ENCODE measurements at regions not wholly inside any gene's neighbourhood (a gene's known extent, or its start where the extent isn't known, plus 50 kb on each side); places are given as distances from the start of the nearest gene placed in this dataset.
A peak's percentile ranks its signal among the peaks of the same experiment; 100 is the strongest.

DNA sequence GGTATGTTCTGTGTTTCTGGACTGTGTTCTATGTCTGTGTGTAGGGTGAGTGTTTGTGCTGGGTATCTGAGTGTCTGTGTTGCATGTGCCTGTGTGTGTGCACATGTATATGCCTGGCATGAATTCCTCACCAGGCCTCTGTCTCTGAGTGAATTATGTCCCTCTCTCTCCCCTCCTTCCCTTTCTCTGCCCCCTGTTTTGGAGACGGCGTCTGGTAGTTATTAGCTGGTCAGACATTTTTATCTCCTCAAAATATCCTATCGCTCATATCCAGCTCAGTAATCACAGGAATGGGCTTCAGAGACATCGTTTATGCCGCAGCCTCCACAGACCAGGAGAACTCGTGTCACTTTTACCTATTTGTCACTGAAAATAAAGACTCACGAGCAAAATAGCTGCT is 483.2 kb upstream of the BRINP1 start:
- no peaks in the 10 kb centered on the region for H3K9me3 ChIP-seq (ENCODE audit: control insufficient read depth, low read length)
- no peaks in the 10 kb centered on the region for H3K36me3 ChIP-seq (ENCODE audit: control insufficient read depth in 1 of 2, insufficient read depth in 2 of 2, low read length in 1 of 2)
- H3K4me3 ChIP-seq (ENCODE audit: low read length in 2 of 2) = no peak overlapping the region
- 36 to 41% methylated on average over 7 of the region's 7 CpGs for WGBS, 2 donors
- no peak overlapping the region for H3K27ac ChIP-seq (ENCODE audit: low read depth in 1 of 2, low read length in 2 of 2)
- no peaks in the 10 kb centered on the region for H3K27me3 ChIP-seq (ENCODE audit: control insufficient read depth in 1 of 2, insufficient read depth in 2 of 2, low read length in 1 of 2)
- H3K4me1 ChIP-seq (ENCODE audit: control insufficient read depth in 1 of 2, insufficient read depth in 2 of 2, low read length in 2 of 2) = no peaks in the 10 kb centered on the region
- ATAC-seq (ENCODE audit: low FRiP score) (no peak), DNase-seq (no peak)
- intact Hi-C loops (cut with DNase I) = no loop called here

DNA sequence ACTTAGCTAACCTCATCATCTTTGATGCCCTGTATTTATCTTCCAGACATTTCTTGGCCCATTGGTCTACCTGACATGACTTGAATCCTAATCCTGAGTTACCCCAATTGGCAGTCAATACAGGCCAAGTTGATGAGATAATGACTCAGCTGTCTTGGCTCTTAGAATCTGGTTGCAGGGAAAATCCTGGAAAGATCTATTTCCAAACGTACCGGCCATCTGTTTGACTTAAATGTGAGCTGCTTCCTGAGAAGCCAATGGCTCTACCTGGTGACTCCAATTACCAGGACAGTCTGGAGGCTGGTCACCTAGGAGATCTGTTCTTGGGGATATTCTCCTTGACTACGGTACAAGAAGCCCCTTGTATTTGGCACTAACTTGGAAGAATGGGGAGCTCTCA is 475.2 kb upstream of the BRINP1 start:
- Histone ChIP-seq H3K9me3 (ENCODE audit: control insufficient read depth, low read length) (peaks cover 4% of the 10 kb centered on the region), H3K27me3 (ENCODE audit: control insufficient read depth in 1 of 2, insufficient read depth in 2 of 2, low read length in 1 of 2) (no peaks in the 10 kb centered on the region), H3K27ac (ENCODE audit: low read depth in 1 of 2, low read length in 2 of 2) (no peak overlapping the region), H3K4me1 (ENCODE audit: control insufficient read depth in 1 of 2, insufficient read depth in 2 of 2, low read length in 2 of 2) (peaks cover 2 to 4% of the 10 kb centered on the region in 2 donors), H3K36me3 (ENCODE audit: control insufficient read depth in 1 of 2, insufficient read depth in 2 of 2, low read length in 1 of 2) (no peaks in the 10 kb centered on the region), H3K4me3 (ENCODE audit: low read length in 2 of 2) (no peak overlapping the region)
- intact Hi-C loops (cut with DNase I) = no loop called here
- no peak for ATAC-seq (ENCODE audit: low FRiP score)
- DNase-seq = no peak
- 54 to 57% methylated on average over 3 of the region's 3 CpGs for WGBS, 2 donors

DNA sequence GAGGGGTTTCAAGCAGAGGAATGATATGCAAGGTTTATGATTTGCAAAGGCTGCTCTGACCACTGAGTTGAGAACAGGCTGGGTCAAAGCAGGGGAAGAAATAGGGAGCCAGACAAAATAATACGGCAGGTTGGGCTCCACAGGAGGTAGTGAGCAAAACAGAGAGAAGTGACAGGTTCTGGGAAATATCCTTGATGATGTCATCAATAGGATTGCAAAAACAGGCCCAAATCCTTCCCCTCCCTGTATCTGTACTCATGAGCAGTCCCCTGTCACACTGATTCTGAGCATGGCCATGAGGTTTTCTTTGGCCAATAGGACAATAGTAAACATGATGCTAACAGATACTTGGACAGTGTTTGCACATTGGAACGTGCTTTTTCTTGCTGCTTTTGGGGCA is 471.8 kb upstream of the BRINP1 start:
- H3K4me1 ChIP-seq (ENCODE audit: control insufficient read depth in 1 of 2, insufficient read depth in 2 of 2, low read length in 2 of 2) = peaks cover 2 to 4% of the 10 kb centered on the region in 2 donors
- WGBS, 2 donors = 19 to 27% methylated on average over 2 of the region's 2 CpGs
- H3K27me3 ChIP-seq (ENCODE audit: control insufficient read depth in 1 of 2, insufficient read depth in 2 of 2, low read length in 1 of 2) = no peaks in the 10 kb centered on the region
- ATAC-seq (ENCODE audit: low FRiP score) (no peak), DNase-seq (no peak)
- no peak overlapping the region for H3K4me3 ChIP-seq (ENCODE audit: low read length in 2 of 2)
- no peak overlapping the region for H3K27ac ChIP-seq (ENCODE audit: low read depth in 1 of 2, low read length in 2 of 2)
- no peaks in the 10 kb centered on the region for H3K9me3 ChIP-seq (ENCODE audit: control insufficient read depth, low read length)
- intact Hi-C loops (cut with DNase I) = no loop called here
- H3K36me3 ChIP-seq (ENCODE audit: control insufficient read depth in 1 of 2, insufficient read depth in 2 of 2, low read length in 1 of 2) = no peaks in the 10 kb centered on the region

DNA sequence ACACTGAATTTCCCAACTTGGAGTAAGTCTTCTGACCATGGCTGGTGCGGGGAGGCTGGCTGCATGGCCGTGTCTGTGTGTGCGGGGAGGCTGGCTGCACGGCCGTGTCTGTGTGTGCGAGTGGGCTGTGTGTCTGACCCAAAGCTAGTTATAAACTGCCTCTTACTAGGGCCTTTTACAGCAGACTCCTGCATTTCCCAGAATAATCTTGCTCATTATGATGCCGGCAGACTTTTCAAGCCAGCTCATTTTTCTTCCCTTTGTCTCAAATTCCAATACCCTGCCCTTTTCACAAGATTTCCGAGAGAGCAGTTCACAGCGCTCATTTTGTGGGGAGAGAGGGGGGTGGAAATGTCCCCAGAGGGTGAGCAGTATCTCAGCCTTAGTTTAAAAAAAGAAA is 470.7 kb upstream of the BRINP1 start:
- ATAC-seq (ENCODE audit: low FRiP score) = no peak
- Histone ChIP-seq H3K36me3 (ENCODE audit: control insufficient read depth in 1 of 2, insufficient read depth in 2 of 2, low read length in 1 of 2) (no peaks in the 10 kb centered on the region), H3K9me3 (ENCODE audit: control insufficient read depth, low read length) (no peaks in the 10 kb centered on the region), H3K27ac (ENCODE audit: low read depth in 1 of 2, low read length in 2 of 2) (no peak overlapping the region), H3K27me3 (ENCODE audit: control insufficient read depth in 1 of 2, insufficient read depth in 2 of 2, low read length in 1 of 2) (no peaks in the 10 kb centered on the region), H3K4me1 (ENCODE audit: control insufficient read depth in 1 of 2, insufficient read depth in 2 of 2, low read length in 2 of 2) (peaks cover 2 to 4% of the 10 kb centered on the region in 2 donors), H3K4me3 (ENCODE audit: low read length in 2 of 2) (no peak overlapping the region)
- DNase-seq = peak in 1 of 2 donors; percentile 59
- intact Hi-C loops (cut with DNase I) = no loop called here
- WGBS, 2 donors = 4 to 12% methylated on average over 9 of the region's 9 CpGs

DNA sequence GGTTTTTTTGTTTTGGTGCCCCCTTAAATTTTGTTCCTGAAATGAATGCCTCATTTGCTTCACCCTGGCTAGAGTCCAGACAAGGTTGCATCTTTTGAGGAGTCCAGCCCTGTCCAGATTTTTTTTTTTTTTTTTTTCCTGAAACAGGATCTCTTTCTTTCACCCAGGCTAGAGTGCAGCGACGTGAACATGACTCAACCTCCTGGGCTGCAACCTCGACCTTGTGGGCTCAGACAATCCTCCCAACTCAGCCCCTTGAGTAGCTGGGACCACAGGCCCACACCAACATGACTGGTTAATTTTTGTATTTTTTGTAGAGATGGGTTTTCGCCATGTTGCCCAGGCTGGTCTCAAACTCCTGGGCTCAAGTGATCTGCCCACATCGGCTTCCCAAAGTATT is 469.0 kb upstream of the BRINP1 start:
- DNase-seq (no peak), ATAC-seq (ENCODE audit: low FRiP score) (no peak)
- H3K27ac ChIP-seq (ENCODE audit: low read depth in 1 of 2, low read length in 2 of 2) = no peak overlapping the region
- intact Hi-C loops (cut with DNase I) = no loop called here
- no peaks in the 10 kb centered on the region for H3K36me3 ChIP-seq (ENCODE audit: control insufficient read depth in 1 of 2, insufficient read depth in 2 of 2, low read length in 1 of 2)
- no peaks in the 10 kb centered on the region for H3K9me3 ChIP-seq (ENCODE audit: control insufficient read depth, low read length)
- H3K27me3 ChIP-seq (ENCODE audit: control insufficient read depth in 1 of 2, insufficient read depth in 2 of 2, low read length in 1 of 2) = no peaks in the 10 kb centered on the region
- WGBS, 2 donors = 94 to 98% methylated on average over 5 of the region's 5 CpGs
- H3K4me3 ChIP-seq (ENCODE audit: low read length in 2 of 2) = no peak overlapping the region
- peaks cover 2 to 4% of the 10 kb centered on the region in 2 donors for H3K4me1 ChIP-seq (ENCODE audit: control insufficient read depth in 1 of 2, insufficient read depth in 2 of 2, low read length in 2 of 2)

DNA sequence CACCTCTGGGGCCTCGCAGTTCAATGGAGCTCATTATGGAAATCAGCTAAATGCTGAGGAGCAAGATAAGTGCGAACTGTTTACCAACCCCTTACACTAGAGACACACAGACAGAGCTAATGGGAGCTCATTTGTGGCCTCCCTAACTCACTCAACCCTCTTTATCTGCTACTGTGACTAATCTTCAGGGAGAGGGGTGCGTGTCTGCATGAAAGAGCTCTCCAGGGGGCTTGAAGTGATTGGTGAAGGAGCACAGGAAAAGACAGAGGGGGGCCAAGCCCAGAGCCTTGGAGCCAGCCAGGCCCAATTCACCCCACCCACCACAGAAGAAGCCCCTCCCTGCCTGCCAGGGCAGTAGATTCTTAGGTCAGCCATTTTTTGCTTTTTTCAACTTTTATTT is 466.8 kb upstream of the BRINP1 start:
- Histone ChIP-seq H3K36me3 (ENCODE audit: control insufficient read depth in 1 of 2, insufficient read depth in 2 of 2, low read length in 1 of 2) (no peaks in the 10 kb centered on the region), H3K9me3 (ENCODE audit: control insufficient read depth, low read length) (no peaks in the 10 kb centered on the region), H3K27ac (ENCODE audit: low read depth in 1 of 2, low read length in 2 of 2) (no peak overlapping the region), H3K4me1 (ENCODE audit: control insufficient read depth in 1 of 2, insufficient read depth in 2 of 2, low read length in 2 of 2) (peaks cover 2 to 4% of the 10 kb centered on the region in 2 donors), H3K27me3 (ENCODE audit: control insufficient read depth in 1 of 2, insufficient read depth in 2 of 2, low read length in 1 of 2) (no peaks in the 10 kb centered on the region), H3K4me3 (ENCODE audit: low read length in 2 of 2) (no peak overlapping the region)
- intact Hi-C loops (cut with DNase I) = no loop called here
- ATAC-seq (ENCODE audit: low FRiP score) = no peak
- 93 to 94% methylated on average over 3 of the region's 3 CpGs for WGBS, 2 donors
- DNase-seq = no peak

DNA sequence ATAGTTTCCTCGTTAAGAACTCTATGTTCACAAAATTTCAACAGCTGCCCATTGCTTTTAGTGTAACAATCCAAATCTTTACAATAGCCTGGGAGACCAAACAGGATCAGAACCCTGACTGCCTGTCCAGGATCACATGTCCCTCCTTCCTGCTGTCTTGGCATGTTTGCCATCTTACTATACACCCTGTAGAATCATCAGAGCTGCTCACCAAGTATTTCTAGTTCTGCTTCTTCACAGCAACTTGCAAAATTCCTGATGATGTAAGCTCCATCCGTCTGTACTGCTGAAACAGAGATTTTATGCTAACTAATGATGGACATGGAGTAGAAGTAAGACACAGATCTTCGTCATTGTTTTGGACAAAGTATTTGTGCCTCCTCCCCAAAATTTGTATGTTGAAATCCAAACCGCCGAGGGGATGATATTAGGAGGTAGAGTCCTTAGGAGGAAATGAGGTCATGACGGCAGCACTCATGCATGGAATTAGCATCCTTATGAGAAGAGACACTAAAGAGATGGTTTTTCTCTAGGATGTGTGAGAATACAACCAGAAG is 464.9 kb upstream of the BRINP1 start:
- WGBS, 2 donors = 85% methylated on average over 6 of the region's 6 CpGs
- intact Hi-C loops (cut with DNase I) = no loop called here
- no peaks in the 10 kb centered on the region for H3K36me3 ChIP-seq (ENCODE audit: control insufficient read depth in 1 of 2, insufficient read depth in 2 of 2, low read length in 1 of 2)
- no peak overlapping the region for H3K27ac ChIP-seq (ENCODE audit: low read depth in 1 of 2, low read length in 2 of 2)
- H3K27me3 ChIP-seq (ENCODE audit: control insufficient read depth in 1 of 2, insufficient read depth in 2 of 2, low read length in 1 of 2) = no peaks in the 10 kb centered on the region
- no peaks in the 10 kb centered on the region for H3K4me1 ChIP-seq (ENCODE audit: control insufficient read depth in 1 of 2, insufficient read depth in 2 of 2, low read length in 2 of 2)
- no peak for DNase-seq
- no peaks in the 10 kb centered on the region for H3K9me3 ChIP-seq (ENCODE audit: control insufficient read depth, low read length)
- no peak overlapping the region for H3K4me3 ChIP-seq (ENCODE audit: low read length in 2 of 2)
- no peak for ATAC-seq (ENCODE audit: low FRiP score)

DNA sequence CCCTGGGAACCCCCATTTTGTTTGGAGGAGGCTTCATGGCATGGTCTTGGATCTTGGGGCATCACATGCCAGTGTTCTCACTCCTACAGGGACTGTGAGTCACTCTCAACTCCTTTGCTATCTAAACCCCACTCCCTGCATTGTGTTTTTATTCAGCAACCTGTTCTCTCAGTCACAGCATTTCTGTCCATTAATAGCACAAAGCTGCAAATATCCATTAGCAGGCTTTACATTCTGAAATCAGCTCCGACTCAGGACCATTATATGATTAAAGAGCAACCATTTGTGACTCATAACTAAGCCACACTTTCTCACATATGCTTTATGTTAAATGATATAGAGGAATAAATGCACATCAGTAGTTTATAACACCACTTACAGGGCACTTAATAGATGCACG is 462.1 kb upstream of the BRINP1 start:
- Histone ChIP-seq H3K36me3 (ENCODE audit: control insufficient read depth in 1 of 2, insufficient read depth in 2 of 2, low read length in 1 of 2) (no peaks in the 10 kb centered on the region), H3K27ac (ENCODE audit: low read depth in 1 of 2, low read length in 2 of 2) (no peak overlapping the region), H3K4me3 (ENCODE audit: low read length in 2 of 2) (no peak overlapping the region), H3K4me1 (ENCODE audit: control insufficient read depth in 1 of 2, insufficient read depth in 2 of 2, low read length in 2 of 2) (no peaks in the 10 kb centered on the region), H3K9me3 (ENCODE audit: control insufficient read depth, low read length) (no peaks in the 10 kb centered on the region), H3K27me3 (ENCODE audit: control insufficient read depth in 1 of 2, insufficient read depth in 2 of 2, low read length in 1 of 2) (no peaks in the 10 kb centered on the region)
- intact Hi-C loops (cut with DNase I) = no loop called here
- WGBS, 2 donors = 86 to 91% methylated on average over 2 of the region's 2 CpGs
- ATAC-seq (ENCODE audit: low FRiP score) = no peak
- no peak for DNase-seq

DNA sequence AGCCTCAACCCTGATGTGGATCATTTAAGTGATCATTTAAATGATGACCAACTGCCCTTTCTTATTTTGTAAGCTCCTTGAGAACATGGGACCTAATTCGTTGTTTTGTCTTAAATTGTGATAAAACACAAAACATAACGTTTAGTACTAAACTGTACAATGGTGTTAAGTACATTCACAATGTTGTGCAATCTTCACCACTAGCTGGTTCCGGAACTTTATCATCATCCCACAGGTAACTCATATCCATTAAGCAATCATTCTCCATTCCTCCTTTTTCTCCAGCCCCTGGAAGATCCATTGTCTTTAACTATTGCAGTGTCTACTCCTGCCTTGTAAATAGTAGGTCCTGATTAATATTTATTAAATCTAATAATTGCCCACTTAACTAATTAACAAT is 460.5 kb upstream of the BRINP1 start:
- DNase-seq = no peak
- no peak overlapping the region for H3K4me3 ChIP-seq (ENCODE audit: low read length in 2 of 2)
- intact Hi-C loops (cut with DNase I) = no loop called here
- H3K4me1 ChIP-seq (ENCODE audit: control insufficient read depth in 1 of 2, insufficient read depth in 2 of 2, low read length in 2 of 2) = no peaks in the 10 kb centered on the region
- no peaks in the 10 kb centered on the region for H3K9me3 ChIP-seq (ENCODE audit: control insufficient read depth, low read length)
- 86 to 90% methylated on average over 3 of the region's 3 CpGs for WGBS, 2 donors
- ATAC-seq (ENCODE audit: low FRiP score) = no peak
- H3K36me3 ChIP-seq (ENCODE audit: control insufficient read depth in 1 of 2, insufficient read depth in 2 of 2, low read length in 1 of 2) = no peaks in the 10 kb centered on the region
- no peaks in the 10 kb centered on the region for H3K27me3 ChIP-seq (ENCODE audit: control insufficient read depth in 1 of 2, insufficient read depth in 2 of 2, low read length in 1 of 2)
- H3K27ac ChIP-seq (ENCODE audit: low read depth in 1 of 2, low read length in 2 of 2) = no peak overlapping the region
